ENCODE measurements at regions not wholly inside any gene's neighbourhood (a gene's known extent, or its start where the extent isn't known, plus 50 kb on each side); places are given as distances from the start of the nearest gene placed in this dataset.

- TF ChIP-seq POLR2A (IDR thresholded peaks at IDR 0.05), result no peak
- TF ChIP-seq, protein P1, sequence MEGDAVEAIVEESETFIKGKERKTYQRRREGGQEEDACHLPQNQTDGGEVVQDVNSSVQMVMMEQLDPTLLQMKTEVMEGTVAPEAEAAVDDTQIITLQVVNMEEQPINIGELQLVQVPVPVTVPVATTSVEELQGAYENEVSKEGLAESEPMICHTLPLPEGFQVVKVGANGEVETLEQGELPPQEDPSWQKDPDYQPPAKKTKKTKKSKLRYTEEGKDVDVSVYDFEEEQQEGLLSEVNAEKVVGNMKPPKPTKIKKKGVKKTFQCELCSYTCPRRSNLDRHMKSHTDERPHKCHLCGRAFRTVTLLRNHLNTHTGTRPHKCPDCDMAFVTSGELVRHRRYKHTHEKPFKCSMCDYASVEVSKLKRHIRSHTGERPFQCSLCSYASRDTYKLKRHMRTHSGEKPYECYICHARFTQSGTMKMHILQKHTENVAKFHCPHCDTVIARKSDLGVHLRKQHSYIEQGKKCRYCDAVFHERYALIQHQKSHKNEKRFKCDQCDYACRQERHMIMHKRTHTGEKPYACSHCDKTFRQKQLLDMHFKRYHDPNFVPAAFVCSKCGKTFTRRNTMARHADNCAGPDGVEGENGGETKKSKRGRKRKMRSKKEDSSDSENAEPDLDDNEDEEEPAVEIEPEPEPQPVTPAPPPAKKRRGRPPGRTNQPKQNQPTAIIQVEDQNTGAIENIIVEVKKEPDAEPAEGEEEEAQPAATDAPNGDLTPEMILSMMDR (IDR thresholded peaks at IDR 0.05), result no peak
- no peaks in the 10 kb centered on the region for H3K36me3 ChIP-seq
- H3K9me3 ChIP-seq, result no peaks in the 10 kb centered on the region
- no peak overlapping the region for H3K4me3 ChIP-seq
- H3K27me3 ChIP-seq, result no peaks in the 10 kb centered on the region
- no peak overlapping the region for H3K27ac ChIP-seq
- intact Hi-C loops (cut with DNase I; ENCODE audit: low total_unique reads), result no loop called here
- H3K4me1 ChIP-seq, result no peaks in the 10 kb centered on the region
- DNase-seq, result no peak
Observed at GRCh38 chr10:62873866-62874265, 57.7 kb upstream of the EGR2 start.

GRCh38 chr10:62870866-62871265, 54.7 kb upstream of the EGR2 start:
- Histone ChIP-seq H3K27me3 (no peaks in the 10 kb centered on the region), H3K4me1 (no peaks in the 10 kb centered on the region), H3K27ac (no peak overlapping the region), H3K9me3 (no peaks in the 10 kb centered on the region), H3K4me3 (no peak overlapping the region), H3K36me3 (no peaks in the 10 kb centered on the region)
- no peak for DNase-seq
- intact Hi-C loops (cut with DNase I; ENCODE audit: low total_unique reads), result no loop called here
- no peak for TF ChIP-seq POLR2A (IDR thresholded peaks at IDR 0.05)
- TF ChIP-seq, protein P1 (IDR thresholded peaks at IDR 0.05), result no peak

DNA sequence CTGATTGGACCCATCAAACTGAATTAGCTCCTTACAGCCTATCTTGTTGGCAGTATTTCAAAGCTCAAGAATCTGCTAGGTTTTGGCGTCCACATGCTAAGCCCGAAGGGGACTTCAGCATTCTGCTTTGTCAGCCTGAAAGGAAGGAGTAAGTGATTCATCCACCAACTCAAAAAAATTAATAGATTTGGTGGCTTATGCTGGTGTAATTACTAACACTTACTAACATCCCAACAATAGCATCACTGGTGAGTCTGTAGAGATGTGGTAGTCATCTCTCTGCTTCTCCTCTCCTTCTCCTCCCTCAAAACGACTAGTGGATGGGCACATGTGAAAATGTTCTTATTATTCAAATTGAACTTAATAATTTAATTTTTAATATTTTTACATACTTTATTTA, 53.8 kb upstream of the EGR2 start:
- H3K4me1 ChIP-seq, result no peaks in the 10 kb centered on the region
- intact Hi-C loops (cut with DNase I; ENCODE audit: low total_unique reads), result no loop called here
- H3K9me3 ChIP-seq, result no peaks in the 10 kb centered on the region
- TF ChIP-seq, protein P1 (IDR thresholded peaks at IDR 0.05), result no peak
- no peak for TF ChIP-seq POLR2A (IDR thresholded peaks at IDR 0.05)
- H3K4me3 ChIP-seq, result no peak overlapping the region
- H3K27ac ChIP-seq, result no peak overlapping the region
- no peak for DNase-seq
- no peaks in the 10 kb centered on the region for H3K36me3 ChIP-seq
- no peaks in the 10 kb centered on the region for H3K27me3 ChIP-seq

DNA sequence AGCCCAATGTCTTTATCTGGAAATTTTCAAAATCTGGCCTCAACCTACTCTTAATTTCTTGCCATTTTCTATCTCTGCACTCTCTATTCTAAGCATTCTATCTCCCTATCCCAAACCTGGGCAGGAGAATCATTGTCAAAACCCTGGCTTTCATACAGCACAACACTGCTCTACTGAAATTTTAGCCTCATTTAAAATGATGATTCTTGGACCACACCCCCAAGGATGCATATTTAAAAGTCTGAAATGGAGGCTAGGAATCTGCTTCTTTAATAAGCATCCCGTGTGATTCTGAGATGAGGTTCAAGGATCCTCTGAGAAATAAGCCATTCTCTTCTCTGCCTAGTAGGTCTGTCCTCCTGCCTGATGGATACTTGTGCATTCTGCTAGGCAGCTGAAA, 50.8 kb upstream of the EGR2 start:
- intact Hi-C loops (cut with DNase I; ENCODE audit: low total_unique reads), result no loop called here
- no peak for DNase-seq
- Histone ChIP-seq H3K4me1 (no peaks in the 10 kb centered on the region), H3K4me3 (no peak overlapping the region), H3K27ac (no peak overlapping the region), H3K9me3 (no peaks in the 10 kb centered on the region), H3K27me3 (no peaks in the 10 kb centered on the region), H3K36me3 (no peaks in the 10 kb centered on the region)
- TF ChIP-seq, protein P1 (IDR thresholded peaks at IDR 0.05), result no peak
- TF ChIP-seq POLR2A (IDR thresholded peaks at IDR 0.05), result no peak

GRCh38 chr10:62866451-62866850, 50.3 kb upstream of the EGR2 start:
- Histone ChIP-seq H3K9me3 (no peaks in the 10 kb centered on the region), H3K27ac (no peak overlapping the region)
- intact Hi-C loops (cut with DNase I; ENCODE audit: low total_unique reads), result no loop called here

More at GRCh38 chr10:62866451-62866850, 50.3 kb upstream of the EGR2 start:
- TF ChIP-seq POLR2A (IDR thresholded peaks at IDR 0.05), result no peak
- TF ChIP-seq, protein P1 (IDR thresholded peaks at IDR 0.05), result no peak
- Histone ChIP-seq H3K36me3 (no peaks in the 10 kb centered on the region), H3K4me3 (no peak overlapping the region), H3K27me3 (no peaks in the 10 kb centered on the region), H3K4me1 (no peaks in the 10 kb centered on the region)
- no peak for DNase-seq
